Stimulated activated CD4-positive, alpha-beta T cell treated with anti-CD3 and anti-CD28 coated beads, Interleukin-15, amount 100 ng/mL, for 24 hours (primary cell): ENCODE measurements at regions not wholly inside any gene's neighbourhood (a gene's known extent, or its start where the extent isn't known, plus 50 kb on each side); places are given as distances from the start of the nearest gene placed in this dataset.
A peak's percentile ranks its signal among the peaks of the same experiment; 100 is the strongest.
"Not testable (repeated sequence)": the region's sequence is repeated elsewhere in the genome, so short reads cannot be mapped to it uniquely, and the experiment has no call there.

Source experiments
- DNase-seq: peaks from one replicate; pipeline ENCODE4 v3.0.0-alpha.2; 2020

DNA sequence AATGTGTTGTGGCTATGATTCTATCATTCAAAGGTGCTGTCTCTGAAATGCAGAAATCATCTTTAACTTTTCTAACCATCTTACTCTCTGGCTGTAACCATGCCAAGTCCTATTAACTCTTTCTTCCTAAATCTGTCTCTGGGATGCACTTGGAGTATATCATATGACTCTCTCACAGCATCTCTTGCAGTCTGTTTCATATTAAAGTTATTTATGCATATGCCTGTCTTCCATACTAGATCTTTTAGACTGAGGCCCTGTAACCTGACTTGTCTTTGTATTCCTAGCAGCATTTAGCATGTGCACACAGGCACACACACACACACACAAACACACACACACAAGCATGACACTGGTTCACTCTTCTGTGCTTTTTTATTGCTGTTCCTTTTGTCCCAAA, 320.6 kb downstream of the ETAA1 start:
- DNase-seq = no peak

DNA sequence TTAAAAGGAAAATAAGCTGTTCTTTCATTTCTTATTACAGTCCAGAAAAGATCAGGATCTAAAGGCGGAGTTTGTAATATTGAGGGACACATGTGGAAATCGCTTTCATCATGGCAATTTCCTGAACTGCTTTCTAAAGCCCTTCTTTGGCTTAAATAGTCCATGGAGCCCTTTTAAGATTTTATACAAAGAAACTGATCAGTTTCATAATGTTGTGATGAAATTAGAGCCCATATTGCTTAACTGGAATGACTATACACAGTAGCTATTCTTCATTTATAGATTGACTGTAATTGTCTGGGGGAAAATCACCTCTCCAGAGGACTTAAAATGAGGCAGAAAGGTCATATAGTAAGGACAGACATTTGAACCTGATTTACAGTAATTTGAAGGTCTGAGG, 322.2 kb downstream of the ETAA1 start:
- DNase-seq = no peak

GRCh38 chr2:67721516-67721915, 324.4 kb downstream of the ETAA1 start:
- DNase-seq = no peak

DNA sequence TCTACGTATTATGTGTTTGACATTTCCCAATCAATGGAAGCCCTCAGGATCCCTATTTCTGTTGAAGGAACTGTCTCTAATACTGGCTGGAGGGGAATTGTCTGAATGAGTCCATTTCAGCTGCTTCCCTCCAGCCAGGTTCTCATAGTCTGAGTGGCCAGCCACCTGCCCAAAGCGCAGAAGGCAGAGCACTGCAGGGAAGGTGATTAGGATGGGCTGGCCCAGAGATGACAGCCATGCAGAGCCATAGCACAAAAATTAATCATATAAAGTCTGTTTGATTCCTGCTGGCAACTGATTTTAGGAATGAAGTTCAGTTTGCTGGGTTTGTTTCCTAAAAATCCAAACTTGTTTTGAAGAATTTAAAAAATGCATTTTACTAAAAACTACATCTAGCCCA, 327.1 kb downstream of the ETAA1 start:
- DNase-seq = no peak

GRCh38 chr2:67725731-67726130, 328.6 kb downstream of the ETAA1 start:
- DNase-seq = no peak

GRCh38 chr2:67726416-67726815, 329.3 kb downstream of the ETAA1 start:
- no peak for DNase-seq

- DNase-seq = no peak
These were observed 330.0 kb downstream of the ETAA1 start for GRCh38 chr2:67727131-67727530.

DNA sequence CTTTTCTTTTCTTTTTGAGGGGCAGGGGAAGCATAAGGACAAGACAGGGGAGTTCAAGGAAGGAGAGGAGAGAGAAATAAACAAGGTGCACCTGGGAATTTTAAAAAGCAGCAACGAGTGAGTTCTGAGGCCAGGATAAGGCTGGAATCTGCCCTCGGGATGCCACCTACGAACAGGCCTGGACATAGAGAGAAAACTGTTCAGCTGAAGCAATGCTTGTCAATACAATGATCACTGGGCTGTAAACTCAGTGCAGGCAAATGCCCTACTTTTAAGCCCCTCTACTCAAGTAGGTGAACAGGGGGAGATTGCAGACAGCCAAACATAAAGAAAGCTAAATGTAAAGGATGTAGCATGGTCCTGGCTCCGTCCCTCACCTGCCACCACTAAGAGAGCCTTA, 330.5 kb downstream of the ETAA1 start:
- DNase-seq = no peak

GRCh38 chr2:67729474-67729873, 332.3 kb downstream of the ETAA1 start:
- DNase-seq = no peak

DNA sequence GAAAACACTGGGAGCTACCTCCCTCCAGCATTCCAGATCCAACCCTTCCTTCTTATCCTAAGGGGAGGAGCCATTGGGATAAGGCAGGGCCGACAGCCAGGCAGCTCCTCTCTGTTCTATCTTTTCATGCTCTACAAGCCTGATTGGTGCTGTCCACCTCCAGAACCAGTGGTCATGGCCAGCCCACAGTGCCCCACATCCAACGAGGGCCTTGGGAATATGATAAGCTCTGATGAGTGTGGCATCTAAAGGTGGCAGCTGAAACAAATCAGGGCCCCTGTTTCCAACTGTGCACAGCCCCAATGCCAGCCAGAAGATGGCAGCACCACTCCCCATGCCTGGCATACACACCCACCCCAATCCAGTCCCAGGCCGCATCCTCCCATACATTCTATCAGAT, 329.3 kb downstream of the C1D start:
- DNase-seq = peak; percentile 6

DNA sequence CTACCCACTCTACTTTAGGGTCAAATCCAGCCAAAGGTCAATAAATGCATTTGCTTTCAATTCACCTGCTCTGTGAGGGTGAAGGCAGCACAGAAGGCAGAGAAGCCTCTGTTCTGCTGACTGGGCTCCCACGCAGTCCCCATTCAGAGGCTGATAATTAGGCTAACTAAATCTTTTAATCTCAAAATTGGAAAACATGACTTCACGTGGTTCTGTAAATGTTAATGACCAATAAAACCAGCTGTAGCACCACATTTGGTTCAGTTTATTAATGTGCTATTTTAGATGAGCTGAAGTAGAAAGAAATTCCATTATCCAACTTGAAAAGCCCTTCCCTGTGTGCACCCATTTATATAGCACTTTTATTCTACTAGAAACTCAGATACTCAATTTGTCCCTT, 310.6 kb downstream of the C1D start:
- no peak for DNase-seq

- DNase-seq = no peak
These were observed 309.8 kb downstream of the C1D start for GRCh38 chr2:67752969-67753368.

DNA sequence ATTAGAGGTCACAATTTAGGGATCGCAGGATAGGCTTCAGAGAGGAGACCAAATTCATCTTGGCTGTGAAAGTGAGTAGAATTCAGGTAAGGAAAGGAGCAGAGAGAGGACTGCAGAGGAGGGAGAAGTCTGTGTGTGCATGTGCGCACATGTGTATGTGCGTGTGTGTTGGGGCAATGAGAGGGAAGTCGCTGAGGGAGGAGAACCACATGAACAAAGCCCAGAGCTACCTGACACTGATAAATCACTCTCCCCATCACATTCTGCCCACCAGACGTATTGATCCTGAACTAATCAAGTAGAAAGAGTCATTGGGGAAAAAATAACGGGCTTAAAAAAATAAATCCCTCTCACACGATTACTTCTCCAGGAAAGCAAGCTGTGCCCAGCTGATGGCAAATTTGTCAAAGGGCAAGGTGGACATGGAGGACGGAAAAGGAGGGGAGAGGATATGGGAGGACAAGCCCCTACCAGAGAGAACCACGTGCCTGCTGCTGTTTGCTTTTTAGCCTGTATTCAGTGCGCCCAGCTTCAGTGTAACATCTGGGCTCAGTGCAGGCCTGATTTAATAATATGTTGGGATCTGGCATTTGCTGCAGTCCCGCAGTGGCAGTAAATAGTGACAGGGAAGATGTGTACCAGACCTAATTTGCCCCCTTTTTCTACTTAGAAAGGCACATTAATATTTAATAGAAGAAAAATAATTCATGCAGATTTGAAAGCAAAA, 307.5 kb downstream of the C1D start:
- no peak for DNase-seq

DNA sequence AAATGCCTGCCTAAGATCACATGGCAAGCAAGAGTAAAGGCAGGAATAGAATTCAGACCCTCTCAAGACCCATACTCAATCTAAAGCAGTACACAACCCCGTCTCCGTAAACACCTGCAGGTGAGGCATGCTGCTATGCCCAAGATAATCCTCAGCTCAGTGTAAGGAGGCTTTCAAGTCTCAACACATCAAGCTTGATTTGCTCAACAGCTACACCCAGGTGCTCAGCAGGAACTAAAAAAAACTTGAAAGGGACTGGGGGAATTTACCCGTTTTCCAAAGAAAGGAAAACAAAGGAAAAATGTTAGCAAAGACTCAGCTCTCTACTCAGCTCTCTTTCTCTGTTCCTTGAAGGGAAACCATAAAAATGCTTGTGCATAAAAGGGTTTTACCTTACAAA, 301.8 kb downstream of the C1D start:
- DNase-seq = no peak

GRCh38 chr2:67771380-67771779, 291.4 kb downstream of the C1D start:
- DNase-seq = no peak

DNA sequence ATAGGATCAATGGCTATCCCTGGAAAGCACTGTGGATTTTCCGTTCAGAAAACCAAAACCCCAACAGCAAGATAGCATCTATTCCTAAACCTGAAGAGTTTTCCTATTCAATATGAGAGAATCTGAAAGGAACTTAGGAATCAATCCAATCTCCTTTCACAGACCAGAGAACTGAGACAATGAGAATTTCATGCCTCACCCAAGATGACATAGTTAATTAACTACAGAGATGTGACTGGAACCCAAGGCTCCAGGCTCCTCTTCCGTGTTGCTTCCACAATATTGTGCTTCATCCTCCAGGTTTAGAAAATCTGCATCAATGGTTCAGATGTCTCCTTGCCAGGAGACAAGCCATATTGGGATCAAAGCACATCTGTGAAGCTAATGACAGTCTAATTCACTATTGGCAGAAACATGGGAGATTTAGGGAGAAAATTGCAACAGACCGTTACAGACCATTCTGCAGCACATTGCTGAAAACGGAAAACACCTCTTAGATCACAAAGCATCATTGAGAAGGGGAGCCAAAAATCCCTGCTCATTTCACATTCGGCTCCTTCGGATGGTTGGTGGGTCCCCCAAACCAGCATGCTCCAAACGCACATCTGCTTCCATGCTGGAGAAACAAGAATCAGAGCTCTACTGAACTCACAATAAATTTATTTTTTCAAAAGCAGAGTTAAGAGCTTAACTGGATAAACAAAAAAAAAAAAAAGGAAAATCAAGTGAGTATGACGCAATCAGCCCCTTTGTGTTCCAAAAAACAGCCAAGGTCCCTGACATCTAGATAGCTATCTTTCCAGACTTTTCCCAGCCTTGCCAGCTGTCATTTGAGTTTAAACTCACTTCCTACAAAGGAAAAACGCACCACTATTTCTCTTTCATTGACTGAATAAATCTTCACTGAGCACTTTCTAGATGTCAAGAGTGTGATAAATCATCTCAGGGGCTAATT, 290.3 kb downstream of the C1D start:
- DNase-seq = no peak

DNA sequence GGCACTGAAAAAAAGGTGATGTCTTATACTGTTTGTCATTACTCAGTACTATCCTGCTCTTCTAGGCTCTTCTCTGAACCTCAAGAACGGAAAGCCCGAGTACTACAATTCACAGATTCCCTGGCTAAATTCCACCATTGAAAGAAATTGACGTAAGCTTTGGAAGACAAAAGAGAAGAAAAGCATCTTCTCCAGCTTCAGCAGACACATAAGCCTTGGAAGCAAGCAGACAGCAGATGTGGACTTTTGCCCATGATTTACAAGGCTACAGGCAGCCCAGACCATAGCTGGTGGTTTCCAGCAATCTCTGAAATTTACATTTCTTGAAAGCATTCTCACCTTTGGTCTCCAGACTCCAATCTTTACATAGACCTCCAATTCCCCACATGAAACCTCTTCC, 289.0 kb downstream of the C1D start:
- DNase-seq = no peak

DNA sequence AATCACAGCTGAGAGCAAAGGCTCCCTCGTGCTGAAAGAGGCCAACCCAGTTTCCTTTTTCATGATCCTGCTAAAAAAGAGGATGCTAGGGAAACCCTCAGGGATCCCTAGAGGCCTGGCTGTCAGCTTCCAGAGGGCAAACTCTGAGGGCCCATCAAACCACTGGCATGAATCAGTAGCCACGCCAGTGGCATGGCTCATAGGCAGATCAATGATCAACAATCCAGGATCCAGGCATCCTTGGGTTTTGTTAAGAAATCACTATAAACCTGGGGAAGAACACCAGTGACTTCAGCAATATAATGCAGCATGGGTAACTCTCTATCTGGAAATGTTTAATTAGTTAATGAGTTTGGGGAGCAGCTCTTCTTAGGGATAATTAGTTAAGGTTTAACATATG, 286.5 kb downstream of the C1D start:
- no peak for DNase-seq

- no peak for DNase-seq
These were observed 285.8 kb downstream of the C1D start for GRCh38 chr2:67777010-67777409.

DNA sequence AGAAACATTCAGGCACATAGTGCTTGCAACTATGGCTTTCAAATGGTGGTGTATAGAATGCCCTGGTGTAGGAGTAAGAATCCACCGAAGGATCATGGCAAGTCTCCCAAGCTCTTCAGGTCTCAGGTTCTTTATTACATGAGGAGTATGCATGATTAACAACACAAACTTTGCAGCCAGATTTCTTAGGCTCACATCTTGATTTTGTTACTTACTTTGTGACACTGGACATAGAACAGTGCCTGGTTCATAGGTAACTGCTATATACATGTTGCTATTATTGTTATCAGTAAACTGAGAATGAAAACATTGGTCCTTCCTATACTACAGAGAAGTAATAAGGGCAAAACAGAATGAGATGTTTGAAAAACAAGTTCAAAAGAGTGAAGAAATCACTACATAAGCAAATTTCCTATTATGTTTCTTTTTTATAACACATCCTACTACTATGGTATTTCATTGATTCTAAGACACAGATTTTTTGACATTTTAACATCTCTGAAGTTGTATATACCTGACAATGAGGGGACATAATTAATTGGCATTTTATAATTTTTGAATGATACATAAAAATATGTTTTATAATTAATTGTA, 284.9 kb downstream of the C1D start:
- no peak for DNase-seq

DNA sequence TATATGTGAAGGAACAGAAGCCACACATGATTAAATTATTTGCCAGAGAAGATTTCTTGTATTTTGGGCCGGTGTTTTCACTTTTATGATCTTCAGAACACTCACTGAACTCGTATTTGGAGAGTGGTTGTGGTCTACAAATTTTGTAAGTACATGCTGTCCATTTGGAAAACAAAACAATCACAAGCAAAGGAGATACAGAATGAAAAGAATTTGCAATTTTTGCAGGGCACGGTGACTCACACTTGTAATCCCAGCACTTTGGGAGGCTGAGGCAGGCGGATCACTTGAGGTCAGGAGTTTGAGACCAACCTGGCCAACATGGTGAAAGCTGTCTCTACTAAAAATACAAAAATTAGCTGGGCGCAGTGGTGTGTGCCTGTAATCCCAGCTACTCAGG, 282.0 kb downstream of the C1D start:
- not testable (repeated sequence) for DNase-seq

DNA sequence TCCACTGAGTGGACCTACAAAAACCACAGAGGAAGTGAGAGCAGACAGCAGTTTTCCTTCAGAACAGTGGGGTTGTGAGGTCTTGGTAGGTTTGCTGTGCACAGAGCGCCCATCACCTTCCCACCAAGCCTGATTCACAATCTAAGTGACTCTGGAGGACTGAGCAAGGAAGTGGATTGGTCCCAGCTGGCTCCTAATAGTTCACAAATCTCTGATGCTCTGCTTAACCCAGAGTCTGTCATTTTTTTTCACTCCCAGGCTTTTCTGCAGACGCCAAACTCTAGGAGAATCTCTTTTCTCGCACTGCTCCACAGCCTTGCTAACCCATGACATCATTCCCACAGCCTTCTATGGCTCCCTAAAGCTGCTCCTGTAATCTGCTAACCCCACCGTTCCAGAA, 280.4 kb downstream of the C1D start:
- no peak for DNase-seq

DNA sequence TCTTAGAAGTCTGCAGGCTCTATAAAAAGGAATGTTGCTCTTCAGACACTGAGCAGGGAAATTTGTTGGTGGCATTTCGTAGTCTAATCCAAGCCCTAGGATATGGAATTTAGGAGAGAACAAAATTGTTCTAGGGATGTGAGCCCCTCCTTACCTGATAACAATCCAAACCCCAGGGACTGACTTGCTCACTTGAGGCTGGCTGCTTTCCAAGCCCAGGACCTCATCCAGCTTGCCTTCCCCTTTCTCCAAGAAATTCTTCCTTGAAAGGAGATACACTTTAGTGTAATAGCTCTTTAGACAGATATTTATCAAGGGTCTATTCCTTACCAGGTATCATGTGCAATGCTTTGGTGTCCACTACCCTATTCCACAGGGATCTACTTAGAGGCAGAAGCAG, 279.8 kb downstream of the C1D start:
- DNase-seq = no peak

DNA sequence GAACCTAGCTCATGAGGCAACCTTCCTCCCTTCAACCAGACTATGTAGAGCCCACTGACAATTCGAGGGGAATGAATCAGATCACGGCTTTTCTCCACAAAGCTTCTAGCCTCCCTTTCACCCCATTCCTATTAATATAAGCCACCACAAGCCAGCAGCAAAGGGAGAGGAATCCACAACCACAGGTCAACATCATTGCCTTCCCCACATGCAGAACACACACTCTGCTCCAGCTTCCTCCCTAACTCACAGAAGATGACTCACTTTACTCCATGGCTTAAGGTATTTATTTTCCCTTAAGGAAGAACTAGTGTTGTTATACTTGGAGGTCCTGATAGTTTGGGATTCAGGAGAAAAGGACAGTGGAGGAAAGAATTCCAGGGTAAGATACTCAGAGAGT, 272.2 kb downstream of the C1D start:
- no peak for DNase-seq
